ENCODE measurements at regions not wholly inside any gene's neighbourhood (a gene's known extent, or its start where the extent isn't known, plus 50 kb on each side); places are given as distances from the start of the nearest gene placed in this dataset.

DNA sequence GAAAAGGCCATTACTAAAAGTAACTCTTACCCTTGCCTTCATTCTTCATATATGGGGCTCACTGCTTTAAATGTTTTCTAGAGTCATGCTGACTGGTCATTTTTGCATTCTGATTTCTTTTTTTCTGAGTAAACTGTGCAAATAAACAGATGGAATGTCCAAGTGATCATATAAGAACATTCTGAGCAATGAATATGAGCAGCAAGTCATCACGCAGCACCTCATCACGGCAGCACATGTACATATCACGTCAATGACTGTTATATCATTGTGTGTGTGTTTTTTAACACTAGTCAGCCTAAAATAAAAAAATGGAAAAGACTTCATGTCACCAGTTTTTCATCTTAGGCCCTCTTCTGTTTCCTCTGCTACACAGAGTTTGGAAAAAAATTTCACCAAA lies 490.0 kb upstream of the ZFHX3 start:
- TF ChIP-seq, protein P1, sequence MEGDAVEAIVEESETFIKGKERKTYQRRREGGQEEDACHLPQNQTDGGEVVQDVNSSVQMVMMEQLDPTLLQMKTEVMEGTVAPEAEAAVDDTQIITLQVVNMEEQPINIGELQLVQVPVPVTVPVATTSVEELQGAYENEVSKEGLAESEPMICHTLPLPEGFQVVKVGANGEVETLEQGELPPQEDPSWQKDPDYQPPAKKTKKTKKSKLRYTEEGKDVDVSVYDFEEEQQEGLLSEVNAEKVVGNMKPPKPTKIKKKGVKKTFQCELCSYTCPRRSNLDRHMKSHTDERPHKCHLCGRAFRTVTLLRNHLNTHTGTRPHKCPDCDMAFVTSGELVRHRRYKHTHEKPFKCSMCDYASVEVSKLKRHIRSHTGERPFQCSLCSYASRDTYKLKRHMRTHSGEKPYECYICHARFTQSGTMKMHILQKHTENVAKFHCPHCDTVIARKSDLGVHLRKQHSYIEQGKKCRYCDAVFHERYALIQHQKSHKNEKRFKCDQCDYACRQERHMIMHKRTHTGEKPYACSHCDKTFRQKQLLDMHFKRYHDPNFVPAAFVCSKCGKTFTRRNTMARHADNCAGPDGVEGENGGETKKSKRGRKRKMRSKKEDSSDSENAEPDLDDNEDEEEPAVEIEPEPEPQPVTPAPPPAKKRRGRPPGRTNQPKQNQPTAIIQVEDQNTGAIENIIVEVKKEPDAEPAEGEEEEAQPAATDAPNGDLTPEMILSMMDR (IDR thresholded peaks at IDR 0.05) = no peak
- TF ChIP-seq POLR2AphosphoS5 (IDR thresholded peaks at IDR 0.05) = no peak

Measured in upper lobe of left lung (tissue), 4 donors.